Transverse colon (tissue), 3 donors: ENCODE measurements at regions not wholly inside any gene's neighbourhood (a gene's known extent, or its start where the extent isn't known, plus 50 kb on each side); places are given as distances from the start of the nearest gene placed in this dataset.

Source experiments
- POLR2A ChIP-seq: fragments of 450-650 bp; IDR thresholded peaks from one replicate; pipeline ENCODE4 v1.6.1; 2016; ENCODE audit warnings: antibody characterized with exemption, mild to moderate bottlenecking, moderate library complexity
- TF ChIP-seq, protein P1 (sequence below), 5 experiments: fragments of 200-600 bp in 3 of 5; fragments of 450-650 bp in 2 of 5; sonication (generic) in 3 of 5; IDR thresholded peaks; 1 replicate in 2 of 5; 2 replicates in 3 of 5; pipeline ENCODE4 v1.5.1; 2016 to 2017; ENCODE audit warnings: antibody characterized with exemption in 5 of 5, inconsistent platforms in 3 of 5, mild to moderate bottlenecking in 2 of 5, moderate library complexity in 1 of 5

DNA sequence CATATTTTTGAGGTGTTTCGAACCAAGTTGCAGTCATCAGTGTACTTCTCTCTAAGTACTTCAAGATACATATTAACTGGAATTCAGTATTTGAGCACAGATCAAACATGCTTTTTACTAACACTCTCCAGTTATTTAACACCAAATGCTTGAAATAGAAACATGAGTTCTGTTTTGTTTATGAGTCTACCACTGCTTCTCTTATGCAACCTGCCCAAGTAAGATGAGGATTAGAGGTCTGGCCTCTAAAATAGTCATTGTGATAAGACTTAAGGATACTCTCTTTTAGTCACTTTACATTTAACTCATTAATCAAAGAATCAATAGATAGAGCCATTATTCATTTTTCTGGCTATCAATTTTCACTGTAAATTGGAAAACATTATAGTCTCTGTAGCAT lies 156.2 kb upstream of the THRB start:
- TF ChIP-seq, protein P1, sequence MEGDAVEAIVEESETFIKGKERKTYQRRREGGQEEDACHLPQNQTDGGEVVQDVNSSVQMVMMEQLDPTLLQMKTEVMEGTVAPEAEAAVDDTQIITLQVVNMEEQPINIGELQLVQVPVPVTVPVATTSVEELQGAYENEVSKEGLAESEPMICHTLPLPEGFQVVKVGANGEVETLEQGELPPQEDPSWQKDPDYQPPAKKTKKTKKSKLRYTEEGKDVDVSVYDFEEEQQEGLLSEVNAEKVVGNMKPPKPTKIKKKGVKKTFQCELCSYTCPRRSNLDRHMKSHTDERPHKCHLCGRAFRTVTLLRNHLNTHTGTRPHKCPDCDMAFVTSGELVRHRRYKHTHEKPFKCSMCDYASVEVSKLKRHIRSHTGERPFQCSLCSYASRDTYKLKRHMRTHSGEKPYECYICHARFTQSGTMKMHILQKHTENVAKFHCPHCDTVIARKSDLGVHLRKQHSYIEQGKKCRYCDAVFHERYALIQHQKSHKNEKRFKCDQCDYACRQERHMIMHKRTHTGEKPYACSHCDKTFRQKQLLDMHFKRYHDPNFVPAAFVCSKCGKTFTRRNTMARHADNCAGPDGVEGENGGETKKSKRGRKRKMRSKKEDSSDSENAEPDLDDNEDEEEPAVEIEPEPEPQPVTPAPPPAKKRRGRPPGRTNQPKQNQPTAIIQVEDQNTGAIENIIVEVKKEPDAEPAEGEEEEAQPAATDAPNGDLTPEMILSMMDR (IDR thresholded peaks at IDR 0.05): no peak
- no peak for TF ChIP-seq POLR2A
